WERI-Rb-1 (cell line): ENCODE measurements at regions not wholly inside any gene's neighbourhood (a gene's known extent, or its start where the extent isn't known, plus 50 kb on each side); places are given as distances from the start of the nearest gene placed in this dataset.

Experiments used
- DNase-seq: peaks from one replicate; pipeline ENCODE4 v3.0.0-alpha.2; 2020
- H3K27ac ChIP-seq: fragments of 250-450 bp; sonication (Bioruptor Pico); 2 replicates; pipeline ENCODE4 v1.5.1; 2020; ENCODE audit warnings: mild to moderate bottlenecking, moderate library complexity
- H3K27me3 ChIP-seq: fragments of 250-450 bp; sonication (Bioruptor Pico); 2 replicates; pipeline ENCODE4 v1.5.1; 2021; ENCODE audit warnings: mild to moderate bottlenecking, low read depth, moderate library complexity; ENCODE audit not compliant: insufficient read depth, severe bottlenecking
- H3K36me3 ChIP-seq: fragments of 250-450 bp; sonication (Bioruptor Pico); 2 replicates; pipeline ENCODE4 v1.5.1; 2020; ENCODE audit warnings: mild to moderate bottlenecking, moderate library complexity
- H3K4me3 ChIP-seq: 2 replicates; pipeline ENCODE4 v1.5.1; 2011; ENCODE audit warnings: low read depth, mild to moderate bottlenecking, control low read depth, low read length
- H3K9me3 ChIP-seq: fragments of 250-450 bp; sonication (Bioruptor Pico); 2 replicates; pipeline ENCODE4 v1.5.1; 2021; ENCODE audit warnings: mild to moderate bottlenecking, moderate library complexity; ENCODE audit not compliant: severe bottlenecking
- TF ChIP-seq, protein P1 (sequence below): IDR thresholded peaks from 2 replicates; pipeline ENCODE4 v1.5.1; 2011; ENCODE audit warnings: low read depth, mild to moderate bottlenecking, control low read depth, inconsistent platforms, low read length

DNA sequence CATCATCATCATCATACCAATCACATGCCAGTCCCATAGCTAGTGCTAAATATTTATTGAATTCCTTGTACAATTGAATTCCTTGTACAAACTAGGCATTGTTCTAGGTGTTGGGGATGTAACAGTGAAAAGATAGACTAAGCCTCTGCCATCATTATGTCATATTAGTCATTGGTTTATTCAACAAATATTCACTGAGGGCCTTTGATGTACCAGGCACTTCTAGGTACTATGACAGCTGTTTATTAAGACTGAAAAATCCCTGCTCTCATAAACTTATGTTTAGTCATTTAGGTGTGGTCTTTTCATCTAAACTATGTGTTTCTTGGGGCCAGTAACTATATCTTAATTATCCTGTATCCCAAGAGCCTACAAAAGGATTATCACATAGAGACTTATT is 412.3 kb upstream of the ETAA1 start:
- H3K9me3 ChIP-seq = no peaks in the 10 kb centered on the region
- peaks cover 28% of the 10 kb centered on the region for H3K27me3 ChIP-seq
- H3K36me3 ChIP-seq = no peaks in the 10 kb centered on the region
- DNase-seq = no peak
- TF ChIP-seq, protein P1, sequence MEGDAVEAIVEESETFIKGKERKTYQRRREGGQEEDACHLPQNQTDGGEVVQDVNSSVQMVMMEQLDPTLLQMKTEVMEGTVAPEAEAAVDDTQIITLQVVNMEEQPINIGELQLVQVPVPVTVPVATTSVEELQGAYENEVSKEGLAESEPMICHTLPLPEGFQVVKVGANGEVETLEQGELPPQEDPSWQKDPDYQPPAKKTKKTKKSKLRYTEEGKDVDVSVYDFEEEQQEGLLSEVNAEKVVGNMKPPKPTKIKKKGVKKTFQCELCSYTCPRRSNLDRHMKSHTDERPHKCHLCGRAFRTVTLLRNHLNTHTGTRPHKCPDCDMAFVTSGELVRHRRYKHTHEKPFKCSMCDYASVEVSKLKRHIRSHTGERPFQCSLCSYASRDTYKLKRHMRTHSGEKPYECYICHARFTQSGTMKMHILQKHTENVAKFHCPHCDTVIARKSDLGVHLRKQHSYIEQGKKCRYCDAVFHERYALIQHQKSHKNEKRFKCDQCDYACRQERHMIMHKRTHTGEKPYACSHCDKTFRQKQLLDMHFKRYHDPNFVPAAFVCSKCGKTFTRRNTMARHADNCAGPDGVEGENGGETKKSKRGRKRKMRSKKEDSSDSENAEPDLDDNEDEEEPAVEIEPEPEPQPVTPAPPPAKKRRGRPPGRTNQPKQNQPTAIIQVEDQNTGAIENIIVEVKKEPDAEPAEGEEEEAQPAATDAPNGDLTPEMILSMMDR = no peak
- H3K27ac ChIP-seq = no peak overlapping the region
- H3K4me3 ChIP-seq = no peak overlapping the region

DNA sequence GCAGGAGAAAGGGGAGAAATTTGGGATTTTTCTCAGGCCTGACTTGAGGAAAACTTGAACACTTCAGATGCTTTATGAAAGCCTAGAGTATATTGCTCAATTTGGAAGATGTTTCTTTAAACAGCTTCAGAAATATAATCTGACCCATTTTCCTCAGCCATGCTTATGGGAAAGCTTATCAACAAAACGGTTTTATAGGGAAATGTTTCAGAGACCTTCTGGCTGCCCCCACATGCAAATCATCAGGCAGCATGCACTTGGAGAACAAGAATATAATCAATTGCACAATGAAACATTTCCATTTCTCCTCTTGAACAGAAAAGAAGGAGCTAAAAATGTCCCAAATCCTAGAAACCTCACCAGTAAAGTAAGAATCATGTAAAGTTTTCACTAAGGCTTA is 411.2 kb upstream of the ETAA1 start:
- Histone ChIP-seq H3K36me3 (no peaks in the 10 kb centered on the region), H3K27me3 (peaks cover 26% of the 10 kb centered on the region), H3K9me3 (no peaks in the 10 kb centered on the region), H3K27ac (no peak overlapping the region), H3K4me3 (no peak overlapping the region)
- DNase-seq = no peak
- TF ChIP-seq, protein P1 = no peak

DNA sequence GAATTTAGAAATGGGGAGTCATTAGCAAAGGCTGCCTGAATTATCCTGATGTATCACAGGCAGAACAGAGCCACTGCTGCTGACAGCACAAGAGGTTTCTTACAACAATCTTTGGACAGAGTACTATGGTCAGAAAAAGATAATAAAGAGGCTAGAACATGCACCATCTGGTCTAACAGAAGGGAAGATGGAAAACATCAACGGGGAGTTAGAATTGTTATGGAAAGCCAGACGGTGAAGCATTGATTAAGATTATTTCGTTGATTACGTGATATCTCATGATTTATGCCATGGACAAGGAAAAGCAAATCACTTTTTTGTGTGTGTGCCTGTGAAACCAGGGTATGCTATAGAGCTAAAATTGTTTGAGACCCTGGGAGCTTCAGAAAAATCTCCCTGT is 409.4 kb upstream of the ETAA1 start:
- no peak for DNase-seq
- Histone ChIP-seq H3K9me3 (no peaks in the 10 kb centered on the region), H3K27ac (no peak overlapping the region), H3K36me3 (no peaks in the 10 kb centered on the region), H3K27me3 (peaks cover 20% of the 10 kb centered on the region), H3K4me3 (no peak overlapping the region)
- TF ChIP-seq, protein P1 = no peak

DNA sequence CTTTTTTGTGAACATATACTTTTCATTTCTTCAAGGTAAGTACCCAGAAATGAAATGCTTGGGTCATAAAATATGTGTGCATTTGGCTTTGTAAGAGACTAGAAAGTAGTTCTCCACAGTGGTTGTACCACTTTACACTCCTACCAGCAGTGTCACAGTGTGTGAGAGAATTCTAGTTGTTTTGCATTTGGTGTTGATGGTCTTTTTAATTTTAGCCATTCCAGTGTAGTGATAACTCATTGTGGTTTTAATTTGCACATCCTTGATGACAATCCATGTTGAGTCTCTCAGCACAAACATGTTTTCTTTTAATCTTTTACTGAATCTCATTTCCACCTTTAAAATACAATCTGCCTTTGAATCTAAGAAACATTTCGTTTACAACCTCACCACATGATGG is 402.5 kb upstream of the ETAA1 start:
- TF ChIP-seq, protein P1 = no peak
- Histone ChIP-seq H3K4me3 (no peak overlapping the region), H3K27me3 (peaks cover 11% of the 10 kb centered on the region), H3K36me3 (no peaks in the 10 kb centered on the region), H3K27ac (no peak overlapping the region), H3K9me3 (no peaks in the 10 kb centered on the region)
- DNase-seq = no peak

DNA sequence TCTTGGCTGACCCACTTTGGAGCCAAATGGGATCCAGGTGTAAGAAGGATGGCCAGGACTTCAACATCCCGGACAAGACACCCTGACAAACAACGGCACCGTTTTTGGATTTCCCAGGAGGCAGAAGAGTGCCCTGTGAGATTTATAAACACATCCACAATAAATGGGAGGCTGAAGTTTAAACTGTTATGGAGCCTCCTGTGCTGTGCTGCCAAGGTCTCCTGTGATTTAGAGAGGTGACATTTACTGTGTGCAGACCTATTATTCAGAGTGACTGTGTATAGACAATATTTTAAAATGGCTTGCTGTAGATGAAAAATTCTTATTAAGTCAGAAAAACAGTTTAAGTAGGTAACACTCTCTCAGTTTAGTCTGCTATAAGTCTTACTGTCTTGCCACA is 401.5 kb upstream of the ETAA1 start:
- Histone ChIP-seq H3K4me3 (no peak overlapping the region), H3K36me3 (no peaks in the 10 kb centered on the region), H3K9me3 (no peaks in the 10 kb centered on the region), H3K27ac (no peak overlapping the region), H3K27me3 (peaks cover 14% of the 10 kb centered on the region)
- DNase-seq = no peak
- TF ChIP-seq, protein P1 = no peak

DNA sequence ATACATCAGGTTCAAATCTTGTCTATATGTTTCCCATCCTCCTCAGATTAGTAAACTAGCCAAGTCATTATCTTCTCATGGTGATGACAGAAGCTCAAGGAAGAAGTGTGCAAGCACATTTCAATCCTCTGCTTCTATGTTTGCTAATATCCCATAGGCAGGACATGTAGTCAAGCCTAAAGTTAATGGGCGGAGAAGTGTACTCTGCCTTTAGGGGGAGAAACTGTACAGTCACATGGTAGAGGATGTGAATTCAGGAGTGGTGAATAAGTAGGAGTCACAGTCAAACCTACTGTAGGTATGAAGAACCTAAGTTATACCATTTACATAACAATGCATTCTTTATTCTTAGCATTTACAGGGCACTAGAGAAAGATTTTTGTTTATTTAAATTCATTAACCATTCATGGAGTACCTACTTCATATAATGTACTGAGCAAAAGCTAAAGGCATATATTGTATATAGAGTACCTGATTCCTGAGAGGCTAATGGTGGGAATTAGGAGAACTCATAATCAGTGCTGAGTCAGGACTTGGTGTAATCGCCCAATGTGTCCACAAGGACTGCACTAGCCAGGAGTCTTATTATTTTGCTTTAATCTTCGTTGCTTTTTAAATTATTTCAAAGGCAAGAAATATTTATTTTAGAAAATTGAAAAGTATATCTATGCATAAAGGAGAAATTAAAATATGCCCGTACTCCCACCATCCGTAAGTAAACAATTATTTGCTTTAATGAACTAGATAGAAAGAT is 394.3 kb upstream of the ETAA1 start:
- TF ChIP-seq, protein P1 = no peak
- Histone ChIP-seq H3K27me3 (peaks cover 36% of the 10 kb centered on the region), H3K36me3 (no peaks in the 10 kb centered on the region), H3K27ac (no peak overlapping the region), H3K9me3 (no peaks in the 10 kb centered on the region), H3K4me3 (no peak overlapping the region)
- no peak for DNase-seq
